Left ventricle myocardium superior (tissue), 1 donor: ENCODE measurements at regions not wholly inside any gene's neighbourhood (a gene's known extent, or its start where the extent isn't known, plus 50 kb on each side); places are given as distances from the start of the nearest gene placed in this dataset.

Source experiments
- ATAC-seq: fragments of 200-7000 bp; cut with Tn5 transposase; one replicate; pipeline ENCODE4 v1.9.1; 2020; ENCODE audit warnings: mild to moderate bottlenecking, moderate library complexity
- DNase-seq: peaks from one replicate; pipeline ENCODE4 v3.0.0-alpha.2; 2020
- intact Hi-C: fragments of 100-400 bp; cut with micrococcal nuclease; formaldehyde crosslinking; loops from one replicate; pipeline ENCODE4 v1.11.0; 2022
- donor health status: DM: no; HTN: yes; CAD: no; lungs with severe emphysema.

DNA sequence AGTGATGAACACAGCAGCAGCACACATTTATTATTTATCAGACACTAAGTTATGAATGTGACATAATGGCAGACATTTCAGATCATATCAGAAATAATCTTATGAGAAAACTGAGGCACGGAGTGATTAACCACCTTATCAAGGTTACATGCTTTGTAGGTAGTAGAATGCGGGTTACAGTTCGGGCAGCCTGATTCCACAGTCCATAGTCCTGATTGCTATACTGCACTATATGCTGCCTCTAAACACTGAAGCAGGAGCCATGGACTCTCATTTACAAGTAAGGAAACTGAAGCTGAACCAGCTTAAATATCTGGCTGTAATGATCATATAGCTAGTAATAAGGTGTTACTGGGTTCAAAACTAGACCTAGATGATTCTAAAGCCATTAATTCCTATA is 291.3 kb upstream of the ADAMTSL1 start:
- ATAC-seq (no peak), DNase-seq (no peak)
- intact Hi-C loops: no loop called here

DNA sequence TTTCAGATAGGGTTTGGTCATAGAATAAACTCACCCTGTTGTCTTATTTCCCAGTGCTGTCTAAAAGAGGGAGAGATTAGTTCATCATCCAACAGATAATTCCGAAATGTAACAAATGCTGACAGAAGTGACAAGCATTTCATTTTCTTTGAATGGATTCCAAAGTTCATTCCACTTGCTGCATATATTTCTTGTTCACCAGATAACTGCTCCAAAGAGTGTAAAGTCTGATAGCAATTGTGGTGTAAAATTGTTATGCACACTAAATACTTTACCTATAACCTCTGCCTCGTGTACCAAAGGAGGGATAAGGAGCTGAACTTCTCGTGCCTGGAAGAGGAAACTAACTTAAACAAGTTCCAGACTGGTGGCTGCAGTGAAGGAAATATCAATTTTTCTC is 290.0 kb upstream of the ADAMTSL1 start:
- DNase-seq: no peak
- no peak for ATAC-seq
- intact Hi-C loops: no loop called here

DNA sequence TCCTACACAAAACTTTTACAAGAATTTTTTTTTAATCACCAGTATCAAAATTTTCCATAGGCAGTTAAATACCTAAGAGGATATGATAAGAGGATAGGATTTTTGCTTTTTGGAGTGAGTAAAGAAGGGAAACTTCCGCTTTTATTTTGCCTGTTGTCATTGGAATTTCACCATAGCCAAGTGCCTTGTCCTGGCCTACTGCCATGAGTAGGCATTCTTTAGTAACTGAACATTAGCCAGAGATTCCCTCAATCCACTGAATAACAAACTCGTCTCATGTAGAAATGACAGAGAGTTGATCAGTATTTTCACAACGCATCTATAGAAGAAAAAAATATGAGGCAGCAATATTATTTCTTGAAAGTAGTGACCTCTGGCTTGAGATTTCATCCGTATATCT is 289.6 kb upstream of the ADAMTSL1 start:
- no peak for DNase-seq
- intact Hi-C loops: no loop called here
- ATAC-seq: no peak

DNA sequence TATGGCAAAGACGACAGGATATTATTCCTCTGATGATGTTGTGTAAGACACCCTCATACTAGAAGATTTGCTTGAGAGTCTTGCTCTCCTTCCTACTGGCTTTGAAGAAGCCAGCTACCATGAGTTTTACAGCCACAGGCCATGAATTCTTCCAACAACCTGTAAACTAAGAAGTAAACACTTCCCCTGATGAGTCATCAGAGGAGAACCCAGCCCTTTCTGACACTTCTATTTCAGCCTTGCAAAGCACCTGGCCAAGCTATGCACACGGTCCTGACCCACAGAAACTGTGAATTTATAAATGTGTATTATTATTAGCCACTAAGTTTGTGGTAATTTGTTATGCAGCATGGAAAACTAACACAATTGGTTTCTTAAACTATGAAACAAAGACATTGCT is 288.8 kb upstream of the ADAMTSL1 start:
- intact Hi-C loops: no loop called here
- DNase-seq (no peak), ATAC-seq (no peak)

DNA sequence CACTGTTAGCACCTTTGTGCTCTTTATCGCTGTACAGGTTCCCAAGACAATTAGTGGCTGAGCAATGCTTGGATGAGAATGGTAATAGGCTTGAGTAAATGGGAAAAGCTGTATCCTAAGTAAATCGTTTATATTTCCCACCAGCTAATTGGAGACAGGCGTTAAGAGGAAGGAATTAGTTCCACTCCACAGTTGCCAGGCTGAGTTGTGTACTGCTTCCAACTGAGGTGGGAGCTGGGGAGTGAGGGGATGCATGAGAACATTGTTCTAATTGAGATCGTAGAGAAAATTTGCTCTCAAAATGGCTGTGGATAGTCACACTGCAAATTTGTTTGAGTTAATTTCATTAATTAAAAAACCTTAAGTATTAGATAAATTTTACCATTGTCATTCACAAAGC is 285.0 kb upstream of the ADAMTSL1 start:
- DNase-seq: no peak
- ATAC-seq: no peak
- intact Hi-C loops: no loop called here

DNA sequence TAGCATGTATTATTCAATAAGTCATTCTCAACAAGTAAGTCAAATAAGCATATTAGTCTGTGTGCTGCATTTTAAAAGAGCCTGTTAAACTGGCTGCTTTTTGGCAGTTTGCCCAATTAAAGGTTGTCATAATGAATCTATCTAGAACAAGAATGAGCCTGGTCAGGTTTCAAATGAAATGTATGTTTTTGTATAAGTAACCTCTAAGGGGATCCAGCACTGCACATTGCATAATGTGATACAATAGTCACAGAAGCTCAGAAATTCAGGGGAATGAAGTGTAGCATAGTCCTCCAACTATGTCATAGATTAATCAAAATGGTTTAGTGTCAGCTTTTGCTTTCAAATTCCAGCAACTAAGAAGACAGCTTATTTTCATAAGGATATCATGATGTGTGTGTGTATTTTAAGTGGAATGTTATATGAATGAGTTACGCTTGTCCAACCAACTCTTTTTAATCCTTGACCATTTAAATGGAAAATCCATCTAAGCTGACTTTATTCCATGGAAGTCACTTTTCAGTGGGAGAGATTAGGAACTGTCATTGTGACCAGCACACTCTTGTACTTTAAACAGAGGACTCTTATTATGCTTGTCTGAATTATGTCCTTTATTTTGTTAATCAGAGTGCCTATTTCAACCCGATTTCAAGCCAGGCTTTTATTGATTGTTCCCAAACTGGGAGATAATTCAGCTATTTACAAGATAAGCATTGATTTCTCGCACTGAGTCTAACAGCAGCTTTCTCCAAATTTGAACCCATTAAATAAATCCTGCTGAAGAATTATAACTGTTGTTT is 283.9 kb upstream of the ADAMTSL1 start:
- no peak for ATAC-seq

DNA sequence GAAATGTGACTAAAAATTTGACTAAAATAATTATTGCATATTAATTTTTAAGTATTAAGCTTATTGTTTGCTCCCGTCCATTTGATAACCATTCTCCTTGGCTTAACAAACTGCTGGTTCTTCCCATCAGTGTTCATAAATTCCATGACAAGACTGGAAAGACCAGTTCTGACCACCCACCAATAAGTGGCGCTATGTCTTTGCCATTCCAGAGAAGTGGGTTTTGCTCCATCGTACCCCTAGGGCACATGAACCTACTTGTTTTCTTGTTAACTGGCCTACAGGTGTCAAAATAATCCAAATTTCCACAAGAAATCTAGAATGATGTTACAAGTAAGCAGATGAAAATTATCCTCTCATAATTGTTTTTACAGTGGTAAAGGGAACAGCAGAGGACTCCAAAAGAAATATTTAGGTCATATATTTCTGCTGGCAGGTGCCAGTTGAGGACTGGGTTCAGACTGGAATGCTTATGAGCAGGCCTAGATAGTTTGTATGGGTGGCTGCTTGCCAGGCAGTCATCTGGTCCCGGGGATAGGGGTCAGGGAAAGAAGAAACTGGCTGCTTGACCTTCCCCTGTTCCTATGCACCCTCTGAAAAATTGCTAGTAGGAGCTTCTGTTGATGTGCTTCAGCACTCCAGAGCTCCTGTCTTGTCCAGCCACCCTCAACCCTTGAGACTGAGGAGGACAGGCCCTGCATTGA is 283.1 kb upstream of the ADAMTSL1 start:
- DNase-seq (peak; percentile 27), ATAC-seq (no peak)
- intact Hi-C loops: no loop called here

More for the DNA sequence above, 283.9 kb upstream of the ADAMTSL1 start:
- DNase-seq: no peak
- intact Hi-C loops: no loop called here

DNA sequence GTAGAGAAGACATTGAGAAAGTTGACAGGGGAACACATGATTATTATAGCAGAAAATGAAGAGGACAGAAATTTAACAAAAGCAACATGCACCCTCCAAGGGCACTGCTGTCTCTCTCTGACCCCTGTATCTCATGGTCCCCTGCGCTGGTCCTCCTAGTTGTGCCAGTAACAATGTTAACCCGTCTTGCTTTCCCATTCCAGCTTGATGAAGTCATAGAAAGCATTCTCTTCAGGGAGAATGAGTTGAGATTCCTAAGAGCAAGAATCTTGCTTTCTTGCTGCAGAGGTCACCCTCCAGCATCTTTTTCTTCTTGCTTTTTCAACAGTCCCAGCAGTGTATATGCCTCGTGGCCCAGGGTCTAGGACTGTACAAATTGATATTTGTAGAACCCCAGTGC is 279.6 kb upstream of the ADAMTSL1 start:
- intact Hi-C loops: no loop called here
- DNase-seq: no peak
- no peak for ATAC-seq

DNA sequence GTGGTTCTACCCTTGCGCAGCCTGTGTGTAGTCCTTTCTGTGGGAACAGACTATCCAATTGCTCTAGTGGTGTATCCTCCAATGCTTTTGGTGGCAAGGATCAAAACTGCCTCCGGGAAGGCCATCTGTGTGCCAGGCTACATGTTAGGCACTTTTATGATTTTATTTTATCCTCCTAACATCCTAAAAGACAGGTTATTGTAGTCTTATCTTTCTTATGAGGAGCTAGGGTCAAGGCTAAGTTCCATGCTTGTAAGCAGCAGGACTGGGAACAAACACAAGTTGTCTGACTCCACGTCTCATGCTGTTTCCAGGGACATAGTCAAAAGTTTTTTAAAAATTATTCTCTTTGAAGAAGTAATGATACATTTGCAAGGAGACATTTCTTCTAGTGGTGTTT is 278.7 kb upstream of the ADAMTSL1 start:
- intact Hi-C loops: no loop called here
- no peak for DNase-seq

DNA sequence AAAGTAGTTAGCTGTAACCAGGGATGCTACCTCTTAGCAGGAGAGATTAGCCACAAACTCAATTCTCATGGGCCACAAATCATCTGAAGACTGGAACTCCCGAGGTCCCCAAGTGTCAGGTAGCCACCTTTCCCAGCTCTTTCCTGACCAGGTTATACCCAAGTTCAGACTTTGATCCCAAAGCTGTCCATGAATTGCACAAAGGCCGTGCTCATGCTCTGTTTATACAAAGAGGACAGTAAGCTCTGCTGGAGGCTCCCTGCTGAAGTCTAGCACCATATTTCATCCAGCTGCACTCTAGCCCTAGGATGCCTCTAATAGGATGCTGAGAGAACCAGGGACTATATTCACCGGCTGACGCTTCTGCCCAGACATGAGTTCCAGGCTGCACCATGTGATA is 271.0 kb upstream of the ADAMTSL1 start:
- intact Hi-C loops: loop anchor here (10.0 kb wide), 1 partner anchor 58 kb away; no protein-coding TSS in a partner anchor
- ATAC-seq (no peak), DNase-seq (no peak)

More for the DNA sequence above, 278.7 kb upstream of the ADAMTSL1 start:
- no peak for ATAC-seq

DNA sequence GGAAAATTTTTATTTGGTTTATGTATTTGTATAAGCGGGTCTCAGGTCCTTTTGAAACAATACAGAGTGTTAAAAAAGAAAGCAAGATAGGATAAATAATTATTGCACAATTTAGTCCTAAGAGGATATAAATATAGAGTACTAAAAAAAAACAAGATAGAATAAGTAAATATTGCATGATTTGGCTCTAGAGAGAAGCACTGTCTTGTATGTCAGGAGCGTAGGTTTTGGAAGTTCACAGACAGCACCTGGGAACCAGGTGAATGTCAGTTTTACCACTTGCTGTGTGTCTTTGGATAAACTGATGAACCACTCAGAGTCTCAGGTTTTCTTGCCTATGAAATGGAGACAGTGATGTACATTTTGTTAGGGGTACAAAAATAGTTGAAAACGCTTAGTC is 266.2 kb upstream of the ADAMTSL1 start:
- intact Hi-C loops: loop anchor here (10.0 kb wide), 1 partner anchor 63 kb away; no protein-coding TSS in a partner anchor

DNA sequence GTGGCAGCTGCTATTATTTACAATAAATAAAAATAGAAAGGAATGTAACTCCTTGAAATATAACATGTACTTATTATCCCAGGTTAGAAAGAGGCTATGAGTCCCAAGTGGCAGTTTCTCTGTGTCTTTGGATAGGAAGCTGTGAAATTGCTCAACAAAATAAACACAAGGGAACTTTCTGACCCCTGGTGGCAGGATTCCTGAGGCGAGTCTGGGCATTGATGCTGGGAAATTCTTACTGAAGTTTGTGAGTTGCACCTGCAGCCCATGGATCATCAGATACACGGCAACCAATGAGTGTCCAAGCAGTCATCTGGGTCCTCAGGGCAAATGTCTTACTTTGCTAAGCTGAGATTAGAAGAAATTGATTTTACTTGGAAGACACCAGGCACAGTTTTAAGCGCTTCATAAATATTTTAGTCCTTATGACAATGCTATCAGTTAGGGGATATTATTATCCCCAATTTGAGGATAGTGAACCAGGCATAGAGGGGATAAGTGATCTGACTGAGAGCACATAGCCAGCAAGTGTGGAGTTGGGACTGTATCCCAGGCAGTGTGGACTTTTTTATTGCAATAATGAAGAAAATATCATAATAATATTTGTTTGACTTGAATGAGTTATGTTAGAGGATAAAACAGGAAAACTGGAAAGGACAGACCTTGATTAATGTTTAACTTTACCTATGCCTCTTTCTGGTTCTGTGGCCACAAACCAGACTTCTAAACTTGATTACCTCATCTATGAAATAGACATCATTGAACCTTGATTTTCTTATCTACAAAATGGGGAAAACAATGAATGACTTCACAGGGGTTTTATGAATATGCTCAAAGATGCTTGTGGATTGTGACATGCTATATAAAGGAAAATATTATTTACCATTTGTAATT is 265.5 kb upstream of the ADAMTSL1 start:
- intact Hi-C loops: loop anchor here (10.0 kb wide), 1 partner anchor 64 kb away; no protein-coding TSS in a partner anchor
- ATAC-seq (peak; percentile 13), DNase-seq (peak; percentile 25)

More for the DNA sequence above, 266.2 kb upstream of the ADAMTSL1 start:
- ATAC-seq: no peak
- DNase-seq: no peak

DNA sequence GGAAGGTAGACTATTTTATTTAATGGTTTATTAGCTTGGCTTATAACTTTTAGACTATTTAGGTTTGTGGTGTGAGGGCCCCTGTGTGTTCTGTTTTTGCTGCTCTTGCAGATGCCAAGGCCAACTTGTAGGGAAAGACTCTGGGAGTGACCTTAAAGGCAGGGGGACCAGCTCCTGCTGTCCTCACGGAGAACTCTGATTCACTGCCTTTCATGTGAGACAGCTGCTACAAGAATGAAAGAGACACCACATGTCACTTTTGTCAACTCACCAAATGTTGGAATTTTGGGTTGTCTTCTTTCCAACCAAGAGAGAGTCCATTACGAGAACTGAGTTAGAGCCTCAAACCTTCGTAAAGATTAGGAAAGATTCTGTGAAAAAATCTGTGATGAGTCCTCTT is 258.3 kb upstream of the ADAMTSL1 start:
- intact Hi-C loops: loop anchor here (10.0 kb wide), 1 partner anchor 691 kb away; no protein-coding TSS in a partner anchor
- DNase-seq: no peak
- ATAC-seq: no peak

DNA sequence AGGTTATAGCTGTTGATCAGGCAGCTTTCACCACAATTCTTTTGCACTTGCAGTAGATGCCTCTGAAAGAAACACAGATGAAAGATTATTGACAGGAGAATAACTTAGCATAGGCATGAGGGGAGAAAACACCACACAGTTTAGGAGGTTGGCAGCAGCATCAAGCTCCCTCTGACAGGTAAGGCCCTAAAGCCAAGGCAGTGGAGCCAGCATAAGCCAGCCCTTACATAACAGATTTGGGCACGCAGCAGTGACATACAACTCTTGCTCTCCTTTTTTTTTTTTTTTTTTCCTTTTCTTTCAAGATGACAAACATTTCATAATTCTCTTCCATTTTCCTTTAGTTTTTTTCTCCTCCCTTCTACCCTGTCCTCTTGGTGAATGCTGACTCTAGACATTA is 257.6 kb upstream of the ADAMTSL1 start:
- ATAC-seq: no peak
- intact Hi-C loops: loop anchor here (10.0 kb wide), 1 partner anchor 692 kb away; no protein-coding TSS in a partner anchor
- no peak for DNase-seq

DNA sequence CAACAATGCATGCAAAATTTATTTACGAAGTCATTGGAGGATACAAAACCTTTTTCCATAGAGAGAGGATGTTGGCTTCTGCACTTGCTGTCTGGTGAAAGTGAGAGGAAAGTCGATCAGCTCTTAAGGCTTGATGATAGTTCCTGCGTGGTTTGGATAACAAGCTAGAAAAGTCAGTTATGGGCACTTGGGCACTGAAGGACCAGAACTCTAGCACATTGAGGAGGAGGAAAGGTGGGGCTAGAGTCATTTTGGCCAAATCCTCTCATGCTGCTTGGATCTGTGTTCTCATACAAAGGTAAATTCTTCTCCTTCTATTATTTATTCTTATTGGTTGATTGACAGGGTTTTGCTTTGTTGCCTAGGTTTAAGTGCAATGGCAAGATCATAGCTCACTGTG is 245.9 kb upstream of the ADAMTSL1 start:
- ATAC-seq: no peak
- intact Hi-C loops: no loop called here
- DNase-seq: no peak

DNA sequence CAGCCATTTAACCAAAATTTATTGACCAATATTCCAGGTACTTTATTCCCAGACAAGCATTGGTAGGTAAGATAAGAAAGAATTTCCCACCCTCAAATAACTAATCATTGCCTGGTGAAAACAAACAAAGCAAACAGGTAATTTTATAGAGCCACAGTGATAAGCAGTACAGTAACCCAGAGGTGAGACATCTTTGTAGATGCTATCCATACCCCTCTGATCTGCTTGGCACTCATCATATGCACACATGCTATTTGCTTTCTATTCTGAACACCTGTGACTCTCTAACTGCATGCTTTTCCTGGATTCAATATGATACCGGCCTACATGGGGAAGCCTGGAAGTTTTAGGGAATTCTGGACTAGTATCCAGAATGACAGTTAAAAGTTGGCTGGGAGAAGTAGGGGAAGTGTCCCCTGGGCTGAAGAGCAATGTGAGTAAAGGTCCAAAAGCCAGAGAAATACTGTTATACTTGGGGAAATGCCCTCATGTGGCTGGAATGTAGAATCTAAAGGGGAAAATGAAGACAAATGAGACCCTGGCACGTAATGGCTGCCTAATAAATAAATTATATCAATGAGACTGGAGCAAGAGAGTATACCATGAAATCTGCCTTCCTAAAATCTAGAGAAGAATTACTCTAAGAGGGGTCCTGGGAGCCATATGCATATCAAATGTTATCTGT is 243.8 kb upstream of the ADAMTSL1 start:
- DNase-seq: no peak
- ATAC-seq: no peak
- intact Hi-C loops: no loop called here

DNA sequence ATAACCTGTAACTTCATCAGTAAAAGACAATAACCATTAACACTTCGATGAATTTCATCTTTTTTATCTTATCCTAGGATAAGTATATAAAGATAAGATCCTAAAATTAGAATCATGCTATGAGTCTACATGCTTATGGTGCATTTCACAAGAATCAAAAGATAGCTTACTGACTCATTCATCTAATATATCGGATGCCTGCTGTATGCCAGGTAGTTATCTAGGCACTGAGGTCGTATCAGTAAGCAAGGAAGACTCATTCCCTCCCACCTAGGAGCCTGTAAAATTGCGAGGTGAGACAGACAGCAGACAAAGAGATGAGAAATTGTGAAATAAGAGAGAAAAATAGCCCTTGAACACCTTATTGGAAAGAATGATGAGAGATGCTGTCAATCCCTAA is 240.6 kb upstream of the ADAMTSL1 start:
- no peak for ATAC-seq
- DNase-seq: no peak
- intact Hi-C loops: no loop called here

DNA sequence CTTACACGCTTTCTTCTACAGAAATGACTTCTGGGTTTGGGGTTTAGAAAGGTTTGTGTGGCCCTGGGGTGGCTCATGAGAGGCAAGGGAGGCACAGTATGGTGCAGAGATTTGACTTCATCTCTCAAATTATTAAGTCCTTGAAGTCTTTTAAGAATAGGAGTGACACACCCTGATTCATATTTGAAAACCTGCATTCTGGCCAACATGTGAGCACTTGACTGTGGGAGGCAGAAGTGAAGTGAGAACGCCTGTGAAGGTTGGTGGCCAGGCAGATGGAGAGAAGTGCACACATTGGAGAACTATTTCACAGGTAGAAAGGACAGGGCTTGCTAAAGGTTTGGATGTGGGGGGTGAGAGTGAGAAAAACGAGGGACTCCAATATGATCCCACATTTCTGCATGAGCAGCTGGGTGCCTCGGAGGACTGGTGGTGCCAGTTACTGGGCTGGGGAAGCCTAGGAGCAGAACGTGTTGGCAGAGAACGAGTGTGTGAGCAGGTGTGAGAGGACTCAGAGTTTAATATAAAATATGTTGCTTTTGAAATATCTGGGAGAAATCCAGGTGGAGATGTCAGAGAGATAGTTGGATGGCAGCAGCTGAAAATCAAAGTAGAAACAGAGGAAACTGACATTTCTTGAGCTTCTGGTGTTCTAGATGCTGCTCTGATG is 240.0 kb upstream of the ADAMTSL1 start:
- ATAC-seq (no peak), DNase-seq (no peak)
- intact Hi-C loops: no loop called here
